ENCODE measurements at regions not wholly inside any gene's neighbourhood (a gene's known extent, or its start where the extent isn't known, plus 50 kb on each side); places are given as distances from the start of the nearest gene placed in this dataset.
A peak's percentile ranks its signal among the peaks of the same experiment; 100 is the strongest.
"Not testable (repeated sequence)": the region's sequence is repeated elsewhere in the genome, so short reads cannot be mapped to it uniquely, and the experiment has no call there.

- ATAC-seq (replicated peaks in 6 of 8) = not testable (repeated sequence)
- WGBS, 10 experiments = 91 to 100% methylated on average over 1 to 7 of the region's 31 CpGs; no CpG with 5 or more reads in 8 of the 10 experiments
These were observed 116.1 kb upstream of the GRB10 start for GRCh38 chr7:50898604-50899477.

DNA sequence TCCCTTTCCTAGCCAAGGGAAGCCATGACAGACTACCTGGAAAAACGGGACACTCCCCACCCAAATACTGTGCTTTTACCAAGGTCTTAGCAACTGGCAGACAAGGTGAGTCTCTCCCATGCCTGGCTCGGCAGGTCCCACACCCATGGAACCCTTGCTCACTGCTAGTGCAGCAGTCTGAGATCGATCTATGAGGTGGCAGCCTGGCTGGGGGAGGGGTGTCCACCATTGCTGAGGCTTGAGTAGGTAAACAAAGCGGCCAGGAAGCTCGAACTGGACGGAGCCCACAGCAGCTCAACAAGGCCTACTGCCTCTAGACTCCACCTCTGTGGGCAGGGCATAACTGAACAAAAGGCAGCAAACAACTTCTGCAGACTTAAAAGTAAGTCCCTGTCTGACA lies 104.4 kb upstream of the GRB10 start:
- ATAC-seq (replicated peaks in 6 of 8); H3K4me3 ChIP-seq; H3K4me1 ChIP-seq (replicated peaks in 1 of 2); in situ Hi-C loops (cut with MboI; ENCODE audit: low pct_unique_long_range_greater_than_20kb in 2 of 9, low sequenced_read_pairs in 9 of 9, unreplicated experiment in 9 of 9); H3K27ac ChIP-seq: not testable (repeated sequence)
- WGBS, 10 experiments = 50 to 100% (median 72%) methylated on average over 1 to 5 of the region's 6 CpGs; no CpG with 5 or more reads in 7 of the 10 experiments

More at GRCh38 chr7:50898604-50899477, 116.1 kb upstream of the GRB10 start:
- H3K4me3 ChIP-seq; H3K4me1 ChIP-seq (replicated peaks in 1 of 2); H3K27ac ChIP-seq; in situ Hi-C loops (cut with MboI; ENCODE audit: low pct_unique_long_range_greater_than_20kb in 2 of 9, low sequenced_read_pairs in 9 of 9, unreplicated experiment in 9 of 9): not testable (repeated sequence)

- in situ Hi-C loops (cut with MboI; ENCODE audit: low pct_unique_long_range_greater_than_20kb in 2 of 9, low sequenced_read_pairs in 9 of 9, unreplicated experiment in 9 of 9) = no loop called here
- no peak overlapping the region for H3K27ac ChIP-seq
- ATAC-seq (replicated peaks in 6 of 8) = peak in 2 of 8 experiments; percentile 51 to 58
- no peaks in the 10 kb centered on the region for H3K4me1 ChIP-seq (replicated peaks in 1 of 2)
- no peak overlapping the region for H3K4me3 ChIP-seq
- 50 to 100% (median 80%) methylated on average over 1 to 3 of the region's 4 CpGs; no CpG with 5 or more reads in 4 of the 10 experiments for WGBS, 10 experiments
These were observed 89.7 kb upstream of the GRB10 start for GRCh38 chr7:50872437-50872836.

- H3K4me3 ChIP-seq = no peak overlapping the region
- 11 to 82% (median 74%) methylated on average over 2 to 5 of the region's 5 CpGs; no CpG with 5 or more reads in 1 of the 10 experiments for WGBS, 10 experiments
- H3K27ac ChIP-seq = no peak overlapping the region
- peak in 7 of 8 experiments; percentile 42 to 92 (median 82) for ATAC-seq (replicated peaks in 6 of 8)
- no peaks in the 10 kb centered on the region for H3K4me1 ChIP-seq (replicated peaks in 1 of 2)
- in situ Hi-C loops (cut with MboI; ENCODE audit: low pct_unique_long_range_greater_than_20kb in 2 of 9, low sequenced_read_pairs in 9 of 9, unreplicated experiment in 9 of 9) = no loop called here
These were observed 86.5 kb upstream of the GRB10 start for GRCh38 chr7:50869108-50869725.

DNA sequence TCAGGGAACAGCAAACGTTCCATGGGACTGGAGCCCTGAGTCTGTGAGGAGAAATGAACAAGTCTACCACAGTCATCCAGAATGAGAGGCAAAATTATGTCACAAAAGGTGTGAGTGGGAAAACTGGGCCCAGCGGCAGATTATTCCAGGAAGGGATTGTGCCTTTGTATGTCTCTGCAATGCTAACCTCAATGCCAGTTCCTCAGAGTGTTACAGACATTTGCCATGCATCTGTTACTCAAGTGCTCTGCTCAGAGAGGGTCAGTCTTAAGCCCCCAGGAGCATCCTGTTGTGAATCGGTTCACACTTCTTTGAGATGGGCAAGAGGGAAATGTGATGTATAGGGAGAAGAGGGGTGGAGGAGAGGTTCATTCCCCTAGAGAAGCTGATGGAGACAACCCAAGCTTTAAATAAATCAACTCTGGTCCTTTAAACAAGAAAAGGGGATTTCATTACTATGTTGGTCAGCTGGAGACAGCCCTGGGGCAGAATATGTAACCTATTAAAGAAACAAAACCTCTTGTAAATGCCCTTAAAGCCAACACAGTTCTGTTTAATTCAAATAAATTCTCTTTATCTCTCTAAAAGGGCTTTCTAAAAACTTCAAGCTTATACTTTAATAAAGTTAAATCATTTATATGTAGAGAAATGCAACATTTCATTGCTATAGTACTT lies 85.9 kb upstream of the GRB10 start:
- in situ Hi-C loops (cut with MboI; ENCODE audit: low pct_unique_long_range_greater_than_20kb in 2 of 9, low sequenced_read_pairs in 9 of 9, unreplicated experiment in 9 of 9) = no loop called here
- Histone ChIP-seq H3K27ac (no peak overlapping the region), H3K4me3 (no peak overlapping the region), H3K4me1 (replicated peaks in 1 of 2) (no peaks in the 10 kb centered on the region)
- whole genome bisulfite sequencing, 10 experiments = 0 to 100% (median 61%) methylated on average over 1 to 2 of the region's 3 CpGs; no CpG with 5 or more reads in 2 of the 10 experiments
- no peak for ATAC-seq (replicated peaks in 6 of 8)

GRCh38 chr7:50867034-50867356 lies 84.3 kb upstream of the GRB10 start:
- 0 to 83% (median 58%) methylated on average over 1 to 4 of the region's 4 CpGs; no CpG with 5 or more reads in 5 of the 10 experiments for WGBS, 10 experiments
- in situ Hi-C loops (cut with MboI; ENCODE audit: low pct_unique_long_range_greater_than_20kb in 2 of 9, low sequenced_read_pairs in 9 of 9, unreplicated experiment in 9 of 9) = no loop called here
- no peak for ATAC-seq (replicated peaks in 6 of 8)
- Histone ChIP-seq H3K27ac (no peak overlapping the region), H3K4me3 (no peak overlapping the region), H3K4me1 (replicated peaks in 1 of 2) (no peaks in the 10 kb centered on the region)

- no peak overlapping the region for H3K27ac ChIP-seq
- no peak overlapping the region for H3K4me3 ChIP-seq
These were observed 83.8 kb upstream of the GRB10 start for GRCh38 chr7:50866343-50867033.

GRCh38 chr7:50865450-50865849 lies 82.8 kb upstream of the GRB10 start:
- peak in 2 of 8 experiments; percentile 18 to 24 for ATAC-seq (replicated peaks in 6 of 8)
- Histone ChIP-seq H3K4me3 (no peak overlapping the region), H3K4me1 (replicated peaks in 1 of 2) (no peaks in the 10 kb centered on the region), H3K27ac (no peak overlapping the region)
- in situ Hi-C loops (cut with MboI; ENCODE audit: low pct_unique_long_range_greater_than_20kb in 2 of 9, low sequenced_read_pairs in 9 of 9, unreplicated experiment in 9 of 9) = no loop called here
- WGBS, 10 experiments = 0 to 100% (median 77%) methylated on average over 1 to 5 of the region's 5 CpGs; no CpG with 5 or more reads in 2 of the 10 experiments

More at GRCh38 chr7:50866343-50867033, 83.8 kb upstream of the GRB10 start:
- no peak for ATAC-seq (replicated peaks in 6 of 8)
- H3K4me1 ChIP-seq (replicated peaks in 1 of 2) = no peaks in the 10 kb centered on the region
- in situ Hi-C loops (cut with MboI; ENCODE audit: low pct_unique_long_range_greater_than_20kb in 2 of 9, low sequenced_read_pairs in 9 of 9, unreplicated experiment in 9 of 9) = no loop called here
- 42 to 81% (median 69%) methylated on average over 1 to 6 of the region's 11 CpGs; no CpG with 5 or more reads in 4 of the 10 experiments for WGBS, 10 experiments

DNA sequence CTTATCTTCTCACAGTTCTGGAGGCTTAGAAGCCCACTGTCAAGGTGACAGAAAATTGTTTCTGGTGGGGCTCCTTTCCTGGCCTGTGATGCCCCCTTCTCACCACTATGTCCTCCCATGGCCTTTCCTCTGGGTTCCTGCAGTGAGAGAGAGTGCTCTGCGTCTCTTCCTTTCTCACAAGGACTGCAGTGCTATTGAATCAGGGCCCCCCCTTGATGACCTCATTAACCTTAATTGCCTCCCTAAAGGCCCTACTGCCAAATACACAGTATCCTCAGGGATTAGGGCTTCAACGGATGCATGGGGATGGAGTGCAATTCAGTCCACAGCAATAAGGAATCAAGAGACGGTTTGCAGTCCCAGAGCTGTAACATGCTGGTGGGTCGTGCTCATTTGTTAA lies 82.0 kb upstream of the GRB10 start:
- in situ Hi-C loops (cut with MboI; ENCODE audit: low pct_unique_long_range_greater_than_20kb in 2 of 9, low sequenced_read_pairs in 9 of 9, unreplicated experiment in 9 of 9) = no loop called here
- no peak overlapping the region for H3K4me3 ChIP-seq

DNA sequence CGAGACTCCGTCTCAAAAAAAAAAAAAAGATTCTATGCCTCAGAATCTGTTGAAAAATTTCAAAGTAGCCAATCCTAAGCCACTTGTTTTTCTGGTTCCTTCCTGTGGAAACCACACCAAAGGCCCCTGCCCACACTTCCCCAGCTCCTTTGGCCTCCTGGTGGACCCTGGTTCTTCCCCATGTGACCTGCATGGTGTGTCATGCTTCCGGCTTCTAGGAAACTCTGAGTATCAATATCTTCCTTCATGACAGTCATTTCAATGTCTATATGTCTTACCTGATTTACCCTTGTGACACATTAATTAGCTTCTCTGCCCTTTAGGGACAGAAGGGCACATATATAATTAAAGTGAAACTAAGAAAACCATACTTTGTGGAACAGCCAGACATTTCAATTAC lies 80.4 kb upstream of the GRB10 start:
- no peaks in the 10 kb centered on the region for H3K4me1 ChIP-seq (replicated peaks in 1 of 2)
- ATAC-seq (replicated peaks in 6 of 8) = no peak
- in situ Hi-C loops (cut with MboI; ENCODE audit: low pct_unique_long_range_greater_than_20kb in 2 of 9, low sequenced_read_pairs in 9 of 9, unreplicated experiment in 9 of 9) = no loop called here

More for the DNA sequence above, 82.0 kb upstream of the GRB10 start:
- H3K27ac ChIP-seq = no peak overlapping the region
- H3K4me1 ChIP-seq (replicated peaks in 1 of 2) = no peaks in the 10 kb centered on the region
- WGBS, 10 experiments = 38 to 100% (median 71%) methylated on average over 1 to 4 of the region's 4 CpGs; no CpG with 5 or more reads in 3 of the 10 experiments
- ATAC-seq (replicated peaks in 6 of 8) = no peak

DNA sequence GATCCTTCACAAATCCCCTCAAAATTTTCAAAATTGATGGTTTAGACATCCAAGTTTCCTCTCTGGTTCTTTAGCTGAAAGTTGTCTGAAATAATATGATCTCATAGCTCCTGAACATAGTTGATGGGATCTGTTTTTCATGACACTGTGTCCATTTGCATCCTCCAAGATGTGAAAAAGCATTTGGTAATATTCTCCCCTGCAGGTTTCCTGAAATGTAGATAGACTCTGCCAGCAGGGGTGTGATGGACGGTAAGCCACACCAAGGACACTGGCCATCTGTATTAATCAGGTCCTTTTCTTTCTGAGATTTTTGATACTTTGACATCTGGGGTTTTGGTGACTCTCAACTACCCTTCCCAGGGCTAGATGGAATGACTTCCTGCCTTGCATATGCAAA lies 79.6 kb upstream of the GRB10 start:
- H3K4me3 ChIP-seq = no peak overlapping the region
- H3K4me1 ChIP-seq (replicated peaks in 1 of 2) = no peaks in the 10 kb centered on the region
- H3K27ac ChIP-seq = no peak overlapping the region
- in situ Hi-C loops (cut with MboI; ENCODE audit: low pct_unique_long_range_greater_than_20kb in 2 of 9, low sequenced_read_pairs in 9 of 9, unreplicated experiment in 9 of 9) = no loop called here
- ATAC-seq (replicated peaks in 6 of 8) = peak in 2 of 8 experiments; percentile 60 to 77
- WGBS, 10 experiments = 17 to 100% (median 60%) methylated on average over 1 of the region's 1 CpG; no CpG with 5 or more reads in 6 of the 10 experiments

More for the DNA sequence above, 80.4 kb upstream of the GRB10 start:
- Histone ChIP-seq H3K4me3 (no peak overlapping the region), H3K27ac (no peak overlapping the region)
- 40 to 100% (median 75%) methylated on average over 1 to 3 of the region's 3 CpGs; no CpG with 5 or more reads in 4 of the 10 experiments for WGBS, 10 experiments

- Histone ChIP-seq H3K4me1 (replicated peaks in 1 of 2) (no peaks in the 10 kb centered on the region), H3K27ac (no peak overlapping the region), H3K4me3 (no peak overlapping the region)
- 0 to 81% (median 48%) methylated on average over 1 to 2 of the region's 2 CpGs; no CpG with 5 or more reads in 5 of the 10 experiments for WGBS, 10 experiments
- in situ Hi-C loops (cut with MboI; ENCODE audit: low pct_unique_long_range_greater_than_20kb in 2 of 9, low sequenced_read_pairs in 9 of 9, unreplicated experiment in 9 of 9) = no loop called here
- ATAC-seq (replicated peaks in 6 of 8) = no peak
These were observed 77.9 kb upstream of the GRB10 start for GRCh38 chr7:50860598-50860997.

All from motor neuron (in vitro differentiated cells).